22Rv1 (cell line): ENCODE measurements at regions not wholly inside any gene's neighbourhood (a gene's known extent, or its start where the extent isn't known, plus 50 kb on each side); places are given as distances from the start of the nearest gene placed in this dataset.

Experiments
- H3K27ac ChIP-seq: fragments of 450-650 bp; 2 replicates; pipeline ENCODE4 v1.5.1; 2017
- ZFX ChIP-seq: fragments of 450-650 bp; IDR thresholded peaks from 2 replicates; pipeline ENCODE4 v1.6.1; 2017; ENCODE audit warnings: antibody characterized with exemption, borderline replicate concordance
- TF ChIP-seq, protein P1 (sequence below): fragments of 450-650 bp; IDR thresholded peaks from 2 replicates; pipeline ENCODE4 v1.5.1; 2017; ENCODE audit warnings: mild to moderate bottlenecking

DNA sequence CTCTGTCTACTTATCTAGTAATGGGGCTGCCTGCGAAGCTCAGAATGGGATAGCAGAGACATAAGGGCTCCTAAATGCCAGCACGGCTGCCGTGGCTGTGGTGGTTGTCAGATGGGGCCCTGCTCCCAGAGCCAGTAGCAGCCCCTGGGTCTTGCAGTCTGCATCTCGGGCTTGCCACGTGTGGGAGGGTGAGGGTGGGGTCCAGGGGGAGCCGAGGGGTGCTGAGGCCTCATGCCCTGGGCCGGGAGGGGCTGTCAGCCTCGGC lies 88.8 kb upstream of the GSE1 start:
- H3K27ac ChIP-seq, result no peak overlapping the region
- TF ChIP-seq, protein P1, sequence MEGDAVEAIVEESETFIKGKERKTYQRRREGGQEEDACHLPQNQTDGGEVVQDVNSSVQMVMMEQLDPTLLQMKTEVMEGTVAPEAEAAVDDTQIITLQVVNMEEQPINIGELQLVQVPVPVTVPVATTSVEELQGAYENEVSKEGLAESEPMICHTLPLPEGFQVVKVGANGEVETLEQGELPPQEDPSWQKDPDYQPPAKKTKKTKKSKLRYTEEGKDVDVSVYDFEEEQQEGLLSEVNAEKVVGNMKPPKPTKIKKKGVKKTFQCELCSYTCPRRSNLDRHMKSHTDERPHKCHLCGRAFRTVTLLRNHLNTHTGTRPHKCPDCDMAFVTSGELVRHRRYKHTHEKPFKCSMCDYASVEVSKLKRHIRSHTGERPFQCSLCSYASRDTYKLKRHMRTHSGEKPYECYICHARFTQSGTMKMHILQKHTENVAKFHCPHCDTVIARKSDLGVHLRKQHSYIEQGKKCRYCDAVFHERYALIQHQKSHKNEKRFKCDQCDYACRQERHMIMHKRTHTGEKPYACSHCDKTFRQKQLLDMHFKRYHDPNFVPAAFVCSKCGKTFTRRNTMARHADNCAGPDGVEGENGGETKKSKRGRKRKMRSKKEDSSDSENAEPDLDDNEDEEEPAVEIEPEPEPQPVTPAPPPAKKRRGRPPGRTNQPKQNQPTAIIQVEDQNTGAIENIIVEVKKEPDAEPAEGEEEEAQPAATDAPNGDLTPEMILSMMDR, result no peak
- TF ChIP-seq ZFX, result no peak

GRCh38 chr16:85524630-85525419 lies 88.3 kb upstream of the GSE1 start:
- no peak overlapping the region for H3K27ac ChIP-seq
- TF ChIP-seq, protein P1, result no peak
- no peak for TF ChIP-seq ZFX

DNA sequence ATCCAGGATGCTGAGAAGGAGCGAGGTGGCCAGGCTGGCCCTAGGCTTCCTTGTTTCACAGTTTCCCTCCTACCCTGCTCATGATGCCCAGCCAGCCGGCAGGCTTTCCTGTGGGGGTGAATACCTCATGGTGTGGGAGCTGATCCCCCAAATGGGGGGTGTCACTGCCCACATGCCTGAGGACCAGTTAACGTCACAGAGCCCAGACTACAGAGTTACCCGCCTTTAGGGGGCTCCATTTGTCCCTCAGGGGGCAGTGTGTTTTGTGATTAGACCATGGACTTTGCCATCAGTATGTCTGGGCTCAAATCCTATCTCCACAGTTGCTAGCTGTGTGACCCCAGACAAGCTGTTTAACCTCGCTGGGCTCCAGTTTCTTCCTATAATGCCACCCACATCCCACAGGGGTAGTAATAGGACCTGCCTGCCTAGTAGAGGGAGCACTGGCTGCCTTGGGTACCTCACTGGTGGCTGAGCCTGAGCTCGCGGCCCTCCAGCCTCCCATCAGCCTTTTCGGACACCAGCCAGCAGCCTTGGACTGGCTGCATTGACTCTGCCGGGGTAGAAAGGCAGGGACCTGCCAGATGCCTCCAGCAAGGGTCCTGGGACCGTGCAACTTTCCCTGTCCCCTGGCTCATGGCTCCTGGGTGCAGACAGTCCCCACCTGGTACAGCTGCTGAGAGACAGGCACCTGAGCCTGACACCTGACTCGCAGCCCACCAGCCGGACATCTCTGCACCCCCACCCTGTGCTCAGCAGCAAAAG lies 87.5 kb upstream of the GSE1 start:
- no peak for TF ChIP-seq ZFX
- TF ChIP-seq, protein P1, result no peak
- no peak overlapping the region for H3K27ac ChIP-seq

DNA sequence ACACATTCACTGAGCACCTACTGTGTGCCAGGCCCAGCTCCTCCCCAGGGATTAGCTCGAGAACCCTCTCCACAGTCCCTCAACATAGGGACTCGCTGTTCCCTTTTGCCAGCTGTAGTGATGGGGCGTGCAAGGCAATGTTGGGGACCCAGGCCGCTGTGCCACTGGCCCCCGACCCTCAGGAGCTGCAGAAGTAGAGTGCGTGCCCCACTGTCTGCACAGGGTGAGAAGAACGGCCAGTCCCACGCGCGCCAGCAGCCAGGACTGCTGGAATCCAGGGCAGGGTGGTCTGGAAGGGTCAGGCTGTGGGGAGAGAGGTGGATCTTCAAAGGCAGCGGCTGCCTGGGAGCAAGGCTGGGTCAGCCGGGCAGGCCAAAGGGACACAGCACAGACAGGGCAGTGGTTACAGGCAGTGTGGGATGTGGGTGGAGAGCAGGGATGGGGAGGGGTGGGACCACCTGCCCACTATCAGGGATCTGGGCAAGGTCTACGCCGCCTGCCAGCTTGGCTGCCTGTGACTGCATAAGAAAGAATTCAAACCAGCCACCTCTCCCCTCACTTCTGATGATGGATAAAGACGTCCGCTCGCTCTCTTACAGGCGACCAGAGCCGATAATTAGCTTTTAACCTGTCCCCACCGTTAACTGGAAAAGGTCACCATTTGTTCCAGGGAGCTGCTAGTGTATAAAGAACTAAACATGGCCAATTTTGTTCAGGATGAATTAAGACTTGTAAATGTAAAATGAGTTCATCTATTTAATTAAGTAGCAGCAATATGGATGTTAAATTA lies 86.7 kb upstream of the GSE1 start:
- H3K27ac ChIP-seq, result no peak overlapping the region
- TF ChIP-seq ZFX, result no peak
- TF ChIP-seq, protein P1, result no peak

GRCh38 chr16:85527042-85527766 lies 85.9 kb upstream of the GSE1 start:
- H3K27ac ChIP-seq, result no peak overlapping the region
- TF ChIP-seq, protein P1, result no peak
- TF ChIP-seq ZFX, result no peak

DNA sequence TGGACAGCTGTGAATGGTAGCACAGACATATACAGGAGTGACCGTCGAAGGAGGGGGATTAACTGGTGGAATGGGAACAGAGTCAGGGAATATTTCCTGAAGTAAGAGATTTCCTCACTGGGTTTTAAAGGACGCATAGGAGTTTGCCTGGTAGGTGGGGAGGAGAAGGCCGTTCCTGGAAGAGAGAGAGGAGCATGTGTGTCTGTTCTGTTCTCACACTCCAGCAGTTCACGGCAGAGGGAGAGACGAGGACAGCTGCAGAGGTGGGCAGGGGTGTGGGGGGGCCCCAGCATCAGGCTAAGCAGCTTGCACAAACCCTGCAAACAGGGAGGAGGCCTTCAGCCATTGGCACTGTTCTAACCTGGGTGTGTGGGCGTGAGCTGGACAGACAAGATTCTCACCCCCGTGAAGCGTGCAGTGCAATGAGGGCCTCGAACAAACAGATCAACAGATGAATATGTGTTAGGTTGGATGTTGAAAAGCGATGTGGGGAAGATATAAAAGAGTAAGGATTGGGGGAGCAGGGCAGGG lies 85.3 kb upstream of the GSE1 start:
- H3K27ac ChIP-seq, result no peak overlapping the region
- TF ChIP-seq ZFX, result no peak
- TF ChIP-seq, protein P1, result no peak
